Lung (tissue), 11 donors: ENCODE measurements at regions not wholly inside any gene's neighbourhood (a gene's known extent, or its start where the extent isn't known, plus 50 kb on each side); places are given as distances from the start of the nearest gene placed in this dataset.

Experiments used
- ATAC-seq: fragments of 200-7000 bp; cut with Tn5 transposase; one replicate; pipeline ENCODE4 v1.9.1; 2020; ENCODE audit warnings: moderate number of reproducible peaks; ENCODE audit not compliant: insufficient read depth, low FRiP score
- DNase-seq, 3 donors: peaks; one replicate each; pipeline ENCODE4 v3.0.0-alpha.2; 2013 to 2017
- H3K27ac ChIP-seq, 2 donors: one replicate each; pipeline ENCODE4 v1.5.1; 2013; ENCODE audit warnings: mild to moderate bottlenecking in 2 of 2, moderate library complexity in 2 of 2, control low read depth in 1 of 2, inconsistent platforms in 1 of 2, low read depth in 1 of 2, low read length in 1 of 2
- H3K27me3 ChIP-seq, 3 donors: one replicate each; pipeline ENCODE4 v1.5.1; 2013; ENCODE audit warnings: low read length in 2 of 3; ENCODE audit not compliant: control insufficient read depth in 3 of 3, insufficient read depth in 3 of 3
- H3K36me3 ChIP-seq, 4 donors: one replicate each; pipeline ENCODE4 v1.5.1; 2013; ENCODE audit warnings: low read length in 4 of 4, mild to moderate bottlenecking in 1 of 4, moderate library complexity in 1 of 4; ENCODE audit not compliant: control insufficient read depth in 4 of 4, insufficient read depth in 4 of 4
- H3K4me1 ChIP-seq, 5 donors: one replicate each; pipeline ENCODE4 v1.5.1; 2013; ENCODE audit warnings: low read length in 5 of 5, mild to moderate bottlenecking in 2 of 5, moderate library complexity in 1 of 5; ENCODE audit not compliant: control insufficient read depth in 5 of 5, insufficient read depth in 5 of 5
- H3K4me3 ChIP-seq: one replicate; pipeline ENCODE4 v1.5.1; 2013; ENCODE audit warnings: mild to moderate bottlenecking, control low read depth, moderate library complexity
- H3K9ac ChIP-seq, 2 donors: one replicate each; pipeline ENCODE4 v1.5.1; 2013; ENCODE audit warnings: low read length in 2 of 2, control low read depth in 1 of 2; ENCODE audit not compliant: insufficient read depth in 1 of 2
- H3K9me3 ChIP-seq, 4 donors: one replicate each; pipeline ENCODE4 v1.5.1; 2013; ENCODE audit warnings: low read length in 3 of 4, mild to moderate bottlenecking in 1 of 4, moderate library complexity in 1 of 4; ENCODE audit not compliant: control insufficient read depth in 4 of 4, insufficient read depth in 3 of 4
- WGBS, 2 donors: extraction: QIAGEN DNeasy Blood & Tissue Kit; methylation state at CpG; one replicate each; pipeline ENCODE4 v1.1.7; 2013; 5-methylcytosine and 5-hydroxymethylcytosine counted together
- TF ChIP-seq, protein P1 (sequence below): IDR thresholded peaks from 2 replicates; pipeline ENCODE4 v1.5.1; 2012; ENCODE audit warnings: mild to moderate bottlenecking; ENCODE audit errors: control extremely low read depth, extremely low read depth
- donor health status: control.
- donor health status: control.
- donor health status: Bipolar disorder and iron deficiency.
- donor health status: healthy.
- donor health status: DM: yes; HTN: yes; CAD: no.

- Histone ChIP-seq H3K4me1 (peaks cover 0 to 29% (median 4%) of the 10 kb centered on the region in 5 donors), H3K36me3 (no peaks in the 10 kb centered on the region), H3K9me3 (no peaks in the 10 kb centered on the region), H3K27ac (no peak overlapping the region), H3K27me3 (no peaks in the 10 kb centered on the region), H3K9ac (peak overlapping the region in 1 of 2 donors; percentile 26), H3K4me3 (no peak overlapping the region)
- 64 to 67% methylated on average over 2 of the region's 2 CpGs for WGBS, 2 donors
- TF ChIP-seq, protein P1, sequence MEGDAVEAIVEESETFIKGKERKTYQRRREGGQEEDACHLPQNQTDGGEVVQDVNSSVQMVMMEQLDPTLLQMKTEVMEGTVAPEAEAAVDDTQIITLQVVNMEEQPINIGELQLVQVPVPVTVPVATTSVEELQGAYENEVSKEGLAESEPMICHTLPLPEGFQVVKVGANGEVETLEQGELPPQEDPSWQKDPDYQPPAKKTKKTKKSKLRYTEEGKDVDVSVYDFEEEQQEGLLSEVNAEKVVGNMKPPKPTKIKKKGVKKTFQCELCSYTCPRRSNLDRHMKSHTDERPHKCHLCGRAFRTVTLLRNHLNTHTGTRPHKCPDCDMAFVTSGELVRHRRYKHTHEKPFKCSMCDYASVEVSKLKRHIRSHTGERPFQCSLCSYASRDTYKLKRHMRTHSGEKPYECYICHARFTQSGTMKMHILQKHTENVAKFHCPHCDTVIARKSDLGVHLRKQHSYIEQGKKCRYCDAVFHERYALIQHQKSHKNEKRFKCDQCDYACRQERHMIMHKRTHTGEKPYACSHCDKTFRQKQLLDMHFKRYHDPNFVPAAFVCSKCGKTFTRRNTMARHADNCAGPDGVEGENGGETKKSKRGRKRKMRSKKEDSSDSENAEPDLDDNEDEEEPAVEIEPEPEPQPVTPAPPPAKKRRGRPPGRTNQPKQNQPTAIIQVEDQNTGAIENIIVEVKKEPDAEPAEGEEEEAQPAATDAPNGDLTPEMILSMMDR = no peak
- ATAC-seq (no peak), DNase-seq (peak in 2 of 3 donors; percentile 90 to 94)
Measured at GRCh38 chr7:91330191-91330808, 66.1 kb downstream of the FZD1 start.

GRCh38 chr7:91330866-91331265 lies 66.6 kb downstream of the FZD1 start:
- H3K27ac ChIP-seq = no peak overlapping the region
- ATAC-seq (no peak), DNase-seq (peak; percentile 73 to 92 (median 89))
- TF ChIP-seq, protein P1 = no peak
- WGBS, 2 donors = 73 to 78% methylated on average over 3 of the region's 3 CpGs
- no peaks in the 10 kb centered on the region for H3K27me3 ChIP-seq
- H3K4me3 ChIP-seq = no peak overlapping the region
- no peak overlapping the region for H3K9ac ChIP-seq
- no peaks in the 10 kb centered on the region for H3K36me3 ChIP-seq
- peaks cover 0 to 29% (median 3%) of the 10 kb centered on the region in 5 donors for H3K4me1 ChIP-seq
- no peaks in the 10 kb centered on the region for H3K9me3 ChIP-seq

DNA sequence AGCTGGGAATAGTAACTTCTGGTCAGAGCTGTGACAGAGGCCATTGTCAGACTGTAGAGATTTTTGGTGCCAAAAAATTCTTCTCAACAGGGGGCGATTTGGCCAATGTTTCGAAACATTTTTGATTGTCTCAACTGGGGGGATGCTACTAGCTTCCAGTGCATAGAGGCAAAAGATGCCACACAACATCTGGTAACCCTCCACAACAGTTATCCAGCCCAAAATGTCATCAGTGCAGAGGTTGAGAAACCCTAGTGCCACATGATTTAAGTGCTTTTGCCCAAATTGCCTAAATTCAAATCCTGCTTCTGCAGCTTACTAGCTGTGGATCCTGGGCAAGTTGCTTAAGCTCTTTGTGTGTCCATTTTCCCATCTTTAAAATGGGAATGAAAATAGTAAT lies 71.9 kb downstream of the FZD1 start:
- 85 to 89% methylated on average over 2 of the region's 2 CpGs for WGBS, 2 donors
- no peak for ATAC-seq

More for the DNA sequence above, 71.9 kb downstream of the FZD1 start:
- H3K27ac ChIP-seq = no peak overlapping the region
- H3K9me3 ChIP-seq = no peaks in the 10 kb centered on the region
- TF ChIP-seq, protein P1 = no peak
- no peak overlapping the region for H3K4me3 ChIP-seq
- H3K4me1 ChIP-seq = peaks cover 0 to 6% (median 0%) of the 10 kb centered on the region in 5 donors
- no peaks in the 10 kb centered on the region for H3K27me3 ChIP-seq
- no peak overlapping the region for H3K9ac ChIP-seq
- DNase-seq = peak; percentile 42 to 79 (median 51)
- H3K36me3 ChIP-seq = no peaks in the 10 kb centered on the region
